Spleen (tissue), 11 donors: ENCODE measurements at regions not wholly inside any gene's neighbourhood (a gene's known extent, or its start where the extent isn't known, plus 50 kb on each side); places are given as distances from the start of the nearest gene placed in this dataset.

Experiments used
- DNase-seq: peaks from one replicate; pipeline ENCODE4 v3.0.0-alpha.2; 2020
- H3K27ac ChIP-seq, 8 donors: fragments of 200-600 bp; sonication (generic) in 7 of 8; 1 replicate in 4 of 8; 2 replicates in 4 of 8; pipeline versions ENCODE4 v1.5.0 to v1.8.0; 2016 to 2021; ENCODE audit warnings: inconsistent platforms in 4 of 8, mild to moderate bottlenecking in 4 of 8, moderate library complexity in 1 of 8
- H3K27me3 ChIP-seq, 7 donors: fragments of 200-600 bp; sonication (generic) in 6 of 7; replicated peaks in 1 of 7; 1 replicate in 4 of 7; 2 replicates in 3 of 7; pipeline versions ENCODE4 v1.5.0 to v1.8.0; 2016 to 2021; ENCODE audit warnings: inconsistent platforms in 3 of 7, mild to moderate bottlenecking in 1 of 7
- H3K36me3 ChIP-seq, 6 donors: fragments of 200-600 bp; sonication (generic) in 5 of 6; 1 replicate in 4 of 6; 2 replicates in 2 of 6; pipeline versions ENCODE4 v1.5.0 to v1.8.0; 2016 to 2021; ENCODE audit warnings: inconsistent platforms in 2 of 6
- H3K4me1 ChIP-seq, 6 donors: fragments of 200-600 bp; sonication (generic) in 5 of 6; 1 replicate in 3 of 6; 2 replicates in 3 of 6; pipeline versions ENCODE4 v1.5.0 to v1.8.0; 2016 to 2021; ENCODE audit warnings: inconsistent platforms in 3 of 6
- H3K4me3 ChIP-seq, 8 donors: fragments of 200-600 bp; sonication (generic) in 7 of 8; 1 replicate in 4 of 8; 2 replicates in 4 of 8; pipeline versions ENCODE4 v1.5.0 to v1.8.0; 2016 to 2021; ENCODE audit warnings: inconsistent platforms in 4 of 8, mild to moderate bottlenecking in 4 of 8, moderate library complexity in 2 of 8
- H3K9me3 ChIP-seq, 8 donors: fragments of 200-600 bp; sonication (generic) in 7 of 8; 1 replicate in 4 of 8; 2 replicates in 4 of 8; pipeline versions ENCODE4 v1.5.0 to v1.8.0; 2016 to 2021; ENCODE audit warnings: inconsistent platforms in 4 of 8
- CTCF ChIP-seq, 11 experiments: fragments of 200-600 bp in 7 of 11; fragments of 450-650 bp in 4 of 11; sonication (generic) in 4 of 11; IDR thresholded peaks in 8 of 11; conservative IDR thresholded peaks in 3 of 11; 1 replicate in 7 of 11; 2 replicates in 4 of 11; pipeline versions ENCODE4 v1.4.0 to v1.8.0; 2016 to 2021; ENCODE audit warnings: antibody characterized with exemption in 11 of 11, inconsistent platforms in 4 of 11, mild to moderate bottlenecking in 1 of 11
- POLR2A ChIP-seq, 3 donors: fragments of 450-650 bp; IDR thresholded peaks; one replicate each; pipeline ENCODE4 v1.5.1; 2017; ENCODE audit warnings: antibody characterized with exemption in 3 of 3, mild to moderate bottlenecking in 1 of 3
- POLR2AphosphoS5 ChIP-seq, 3 donors: sonication (generic); formaldehyde crosslinking; IDR thresholded peaks; one replicate each; pipeline ENCODE4 v1.5.1; 2017; ENCODE audit warnings: antibody characterized with exemption in 3 of 3
- WGBS, 5 donors: extraction: QIAGEN DNeasy Blood & Tissue Kit in 3 of 5; methylation state at CpG; one replicate each; pipeline versions ENCODE4 v1.1.5 to v1.1.7; 2013 to 2018; 5-methylcytosine and 5-hydroxymethylcytosine counted together
- intact Hi-C: fragments of 100-400 bp; cut with DNase I; formaldehyde crosslinking; loops from one replicate; pipeline ENCODE4 v1.15.0; 2023; ENCODE audit warnings: low total_unique reads
- donor health status: healthy with polysubstance abuse.
- donor health status: DM: no; HTN: no; CAD: no; lungs with moderate emphysema.
- donor health status: DM: no; HTN: no; CAD: no.
- donor health status: Bipolar disorder and iron deficiency.
- donor health status: healthy.
- donor health status: DM: no; HTN: no; CAD: no.
- donor health status: DM: yes; HTN: yes; CAD: no.

- no peaks in the 10 kb centered on the region for H3K4me1 ChIP-seq
- 89 to 96% (median 92%) methylated on average over 4 of the region's 4 CpGs for WGBS, 5 donors
- H3K27ac ChIP-seq, result no peak overlapping the region
- peaks cover 0 to 12% (median 5%) of the 10 kb centered on the region in 8 donors for H3K9me3 ChIP-seq
- no peak for DNase-seq
- intact Hi-C loops, result no loop called here
- peaks cover 0 to 9% (median 0%) of the 10 kb centered on the region in 7 donors for H3K27me3 ChIP-seq
- TF ChIP-seq CTCF (IDR thresholded peaks at IDR 0.05 in 8 of 11, conservative IDR thresholded peaks at IDR 0.05 in 3 of 11) (no peak), POLR2A (IDR thresholded peaks at IDR 0.05) (no peak), POLR2AphosphoS5 (IDR thresholded peaks at IDR 0.05) (no peak)
- H3K36me3 ChIP-seq, result no peaks in the 10 kb centered on the region
- no peak overlapping the region for H3K4me3 ChIP-seq
Observed at GRCh38 chr2:67945056-67945455, 117.7 kb downstream of the C1D start.

GRCh38 chr2:67945940-67946339, 116.9 kb downstream of the C1D start:
- TF ChIP-seq POLR2A (IDR thresholded peaks at IDR 0.05) (no peak), CTCF (IDR thresholded peaks at IDR 0.05 in 8 of 11, conservative IDR thresholded peaks at IDR 0.05 in 3 of 11) (no peak), POLR2AphosphoS5 (IDR thresholded peaks at IDR 0.05) (no peak)
- Histone ChIP-seq H3K27ac (no peak overlapping the region), H3K36me3 (no peaks in the 10 kb centered on the region), H3K4me1 (no peaks in the 10 kb centered on the region), H3K9me3 (peaks cover 0 to 12% (median 5%) of the 10 kb centered on the region in 8 donors), H3K4me3 (no peak overlapping the region), H3K27me3 (peaks cover 0 to 5% (median 0%) of the 10 kb centered on the region in 7 donors)
- 38 to 73% (median 64%) methylated on average over 4 of the region's 4 CpGs for WGBS, 5 donors
- intact Hi-C loops, result no loop called here
- no peak for DNase-seq

- Histone ChIP-seq H3K9me3 (peaks cover 0 to 4% (median 1%) of the 10 kb centered on the region in 8 donors), H3K27ac (no peak overlapping the region), H3K4me3 (no peak overlapping the region), H3K36me3 (no peaks in the 10 kb centered on the region), H3K4me1 (no peaks in the 10 kb centered on the region), H3K27me3 (peaks cover 0 to 5% (median 0%) of the 10 kb centered on the region in 7 donors)
- TF ChIP-seq CTCF (IDR thresholded peaks at IDR 0.05 in 8 of 11, conservative IDR thresholded peaks at IDR 0.05 in 3 of 11) (no peak), POLR2AphosphoS5 (IDR thresholded peaks at IDR 0.05) (no peak), POLR2A (IDR thresholded peaks at IDR 0.05) (no peak)
- no peak for DNase-seq
- intact Hi-C loops, result no loop called here
Observed at GRCh38 chr2:67948057-67948456, 114.7 kb downstream of the C1D start.

GRCh38 chr2:67948506-67948905, 114.3 kb downstream of the C1D start:
- peaks cover 0 to 5% (median 0%) of the 10 kb centered on the region in 7 donors for H3K27me3 ChIP-seq
- intact Hi-C loops, result no loop called here
- no peaks in the 10 kb centered on the region for H3K36me3 ChIP-seq
- H3K27ac ChIP-seq, result no peak overlapping the region
- H3K9me3 ChIP-seq, result no peaks in the 10 kb centered on the region
- no peak overlapping the region for H3K4me3 ChIP-seq
- no peak for TF ChIP-seq POLR2A (IDR thresholded peaks at IDR 0.05)
- H3K4me1 ChIP-seq, result no peaks in the 10 kb centered on the region
- WGBS, 5 donors, result 91 to 96% (median 94%) methylated on average over 4 of the region's 4 CpGs
- DNase-seq, result no peak

GRCh38 chr2:67950018-67950417, 112.8 kb downstream of the C1D start:
- DNase-seq, result no peak
- Histone ChIP-seq H3K36me3 (no peaks in the 10 kb centered on the region), H3K9me3 (no peaks in the 10 kb centered on the region), H3K4me1 (no peaks in the 10 kb centered on the region), H3K4me3 (no peak overlapping the region), H3K27ac (no peak overlapping the region), H3K27me3 (peaks cover 0 to 5% (median 0%) of the 10 kb centered on the region in 7 donors)
- no peak for TF ChIP-seq POLR2A (IDR thresholded peaks at IDR 0.05)
- TF ChIP-seq POLR2AphosphoS5 (IDR thresholded peaks at IDR 0.05), result no peak
- TF ChIP-seq CTCF (IDR thresholded peaks at IDR 0.05 in 8 of 11, conservative IDR thresholded peaks at IDR 0.05 in 3 of 11), result no peak
- intact Hi-C loops, result no loop called here
- WGBS, 5 donors, result 65 to 80% (median 74%) methylated on average over 2 of the region's 2 CpGs
